Right renal cortex interstitium (tissue), 3 donors: ENCODE measurements at regions not wholly inside any gene's neighbourhood (a gene's known extent, or its start where the extent isn't known, plus 50 kb on each side); places are given as distances from the start of the nearest gene placed in this dataset.
"Not testable (repeated sequence)": the region's sequence is repeated elsewhere in the genome, so short reads cannot be mapped to it uniquely, and the experiment has no call there.

Experiments used
- DNase-seq, 3 donors: peaks; one replicate each; pipeline ENCODE4 v3.0.0-alpha.2; 2013; ENCODE audit warnings: low read depth in 3 of 3, low spot score in 2 of 3

DNA sequence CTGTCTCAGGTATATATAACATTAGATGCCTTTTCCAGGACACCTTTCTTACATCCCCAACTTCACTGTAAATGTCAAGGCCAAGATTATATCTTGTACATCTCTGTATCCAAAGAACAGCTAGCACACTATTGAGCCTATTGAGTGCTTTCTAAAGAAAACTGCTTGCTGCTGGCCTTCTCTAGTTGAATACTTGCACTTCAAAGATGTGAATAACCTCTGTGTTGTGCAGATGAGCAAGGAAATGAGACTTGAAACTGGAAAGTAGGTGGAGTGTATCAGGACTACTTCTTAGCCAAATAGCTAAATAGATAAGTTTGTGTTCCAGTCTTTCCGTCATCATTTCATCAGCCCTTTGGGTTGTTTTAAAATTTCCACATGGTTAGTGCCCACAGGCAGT lies 704.4 kb upstream of the AMOT start:
- no peak for DNase-seq

GRCh38 chrX:113539599-113540356 lies 699.1 kb upstream of the AMOT start:
- no peak for DNase-seq

- DNase-seq = no peak
These were observed 688.9 kb upstream of the AMOT start for GRCh38 chrX:113529426-113530013.

- DNase-seq = no peak
These were observed 682.2 kb upstream of the AMOT start for GRCh38 chrX:113522814-113523213.

DNA sequence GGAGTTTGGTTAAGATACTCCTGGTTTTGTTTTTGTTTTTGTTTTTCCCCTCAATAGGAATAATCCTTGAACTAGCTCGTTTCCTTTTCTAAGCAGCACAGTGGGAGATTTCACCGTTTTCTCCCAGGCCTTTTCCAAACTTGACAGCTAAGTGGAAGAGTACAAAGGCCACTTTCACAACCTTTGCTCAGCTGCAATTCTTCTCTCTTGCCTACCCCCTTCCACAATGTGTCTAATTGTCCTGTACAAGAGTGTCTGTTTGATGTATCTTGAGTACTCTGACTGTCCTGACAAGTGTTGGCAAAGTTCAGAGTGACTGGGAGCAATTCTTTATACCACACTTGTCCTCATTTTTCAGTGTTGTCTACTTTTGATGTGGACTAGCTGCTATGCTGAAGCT lies 674.3 kb upstream of the AMOT start:
- no peak for DNase-seq

DNA sequence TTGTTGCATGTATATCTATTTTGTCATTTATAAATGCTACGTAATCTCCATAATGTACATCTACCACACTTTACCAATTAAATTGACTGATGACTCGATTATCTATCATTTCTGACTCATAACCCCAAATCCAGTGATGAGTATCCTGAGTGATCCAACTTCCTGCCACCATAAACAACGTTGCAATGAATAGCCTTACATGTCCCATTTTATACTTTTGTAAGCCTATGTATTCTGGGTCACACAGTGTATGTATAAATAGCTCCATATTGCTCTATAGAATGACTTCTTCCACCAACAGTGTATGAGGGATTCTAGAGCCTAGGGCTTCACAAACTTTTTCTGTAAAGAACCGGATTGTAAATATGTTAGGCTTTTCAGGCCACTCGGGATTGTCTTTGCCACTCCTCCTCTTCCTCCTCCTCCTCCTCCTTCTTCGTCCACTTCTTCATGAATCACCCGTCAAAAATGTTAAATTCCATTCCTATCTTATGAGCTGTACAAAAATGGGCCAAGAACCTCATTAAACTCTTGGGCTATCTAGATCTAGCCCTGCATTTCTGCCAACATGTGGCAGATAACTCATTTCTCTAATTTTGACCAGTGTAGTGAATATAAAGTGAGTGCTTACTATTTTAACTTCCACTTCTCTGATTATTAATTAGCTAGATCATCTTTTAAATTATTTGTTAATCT lies 672.2 kb upstream of the AMOT start:
- DNase-seq = no peak

GRCh38 chrX:113510586-113510985 lies 670.0 kb upstream of the AMOT start:
- no peak for DNase-seq

- DNase-seq = no peak
These were observed 652.3 kb upstream of the AMOT start for GRCh38 chrX:113492895-113493294.

DNA sequence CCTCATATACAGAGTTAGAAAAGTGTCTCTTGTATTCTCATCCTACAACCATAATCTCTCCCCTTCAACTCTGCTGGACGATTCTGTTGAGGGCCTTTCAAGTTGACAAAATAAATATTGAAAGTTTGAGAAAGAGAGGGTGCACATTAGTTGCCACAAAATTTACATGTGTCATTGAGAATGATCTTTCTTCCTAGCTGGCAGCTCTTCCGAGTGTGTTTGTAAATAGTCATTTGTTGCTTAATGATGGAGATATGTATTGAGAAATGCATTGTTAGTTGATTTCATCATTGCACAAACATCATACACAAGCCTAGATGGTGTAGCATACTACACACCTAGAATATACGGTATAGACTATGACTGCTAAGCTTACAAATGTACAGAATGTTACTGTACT lies 632.8 kb upstream of the AMOT start:
- DNase-seq = no peak

GRCh38 chrX:113473015-113473414 lies 632.4 kb upstream of the AMOT start:
- DNase-seq = not testable (repeated sequence)

DNA sequence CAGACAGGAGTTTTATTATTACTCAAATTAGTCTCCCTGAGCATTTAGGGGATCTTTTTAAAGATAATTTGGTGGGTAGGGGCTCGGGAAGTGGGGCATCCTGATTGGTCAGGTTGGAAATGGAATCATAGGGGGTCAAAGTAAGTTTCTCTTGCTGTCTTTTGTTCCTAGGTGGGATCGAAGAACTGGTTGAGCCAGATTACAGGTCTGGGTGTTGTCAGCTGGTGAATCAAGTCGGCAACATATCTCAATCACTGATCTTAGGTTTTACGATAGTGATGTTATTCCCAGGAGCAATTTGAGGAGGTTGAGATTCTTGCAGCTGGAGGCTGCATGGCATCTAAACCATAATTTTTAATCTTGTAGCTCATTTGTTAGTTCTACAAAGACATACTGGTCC lies 629.5 kb upstream of the AMOT start:
- DNase-seq = no peak

DNA sequence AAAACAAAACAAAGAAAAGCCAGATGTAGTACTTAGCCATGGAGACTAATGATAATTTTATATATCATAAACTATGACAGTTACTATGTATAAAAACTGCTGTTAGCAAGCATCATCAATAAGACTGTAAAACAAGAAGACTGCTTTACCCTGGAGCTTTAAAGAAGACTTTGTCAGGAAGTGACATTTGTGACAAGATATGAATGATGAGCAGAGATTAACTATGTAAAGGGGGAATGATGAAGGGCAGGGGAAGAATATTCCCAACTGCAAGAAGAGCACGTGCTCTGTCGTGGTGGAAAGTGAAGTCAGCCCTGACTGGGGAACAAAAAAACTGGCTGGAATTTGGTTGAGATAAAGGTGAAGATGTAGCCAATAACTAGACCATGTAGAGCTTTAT lies 617.1 kb upstream of the AMOT start:
- no peak for DNase-seq

DNA sequence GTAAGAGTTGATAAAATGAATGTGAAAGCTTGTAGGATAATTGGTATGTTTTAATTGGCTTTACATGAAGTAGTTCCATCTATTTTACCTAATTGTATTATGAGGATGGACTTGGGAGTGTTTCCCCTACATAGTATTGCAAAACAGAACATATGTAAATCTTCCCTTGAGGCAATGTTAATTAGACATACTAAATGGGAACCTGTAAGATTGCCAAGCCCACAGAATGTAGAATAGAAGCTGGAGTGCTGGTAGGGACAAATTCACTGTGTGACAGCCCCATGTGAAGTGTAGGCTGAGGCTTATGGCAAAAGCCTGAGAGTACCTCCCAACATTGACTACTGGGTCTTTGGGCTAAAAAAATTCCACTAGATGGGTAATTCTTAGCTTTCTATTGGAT lies 615.0 kb upstream of the AMOT start:
- DNase-seq = no peak

GRCh38 chrX:113429011-113429410 lies 588.4 kb upstream of the AMOT start:
- no peak for DNase-seq

DNA sequence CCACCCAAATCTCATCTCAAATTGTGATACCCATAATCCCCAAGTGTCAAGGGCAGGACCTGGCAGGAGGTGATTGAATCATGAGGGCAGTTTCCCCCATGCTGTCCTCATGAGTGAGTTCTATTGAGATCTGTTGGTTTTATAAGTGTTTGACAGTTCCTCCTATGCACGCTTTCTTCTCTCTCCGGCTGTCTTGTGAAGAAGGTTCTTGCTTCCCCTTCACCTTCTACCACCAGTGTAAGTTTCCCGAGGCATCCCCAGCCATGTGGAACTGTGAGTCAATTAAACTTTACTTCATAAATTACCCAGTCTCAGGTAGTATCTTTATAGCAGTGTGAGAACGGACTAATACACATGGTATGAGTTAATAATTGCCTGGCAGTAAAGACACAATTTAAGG lies 581.7 kb upstream of the AMOT start:
- DNase-seq = no peak

DNA sequence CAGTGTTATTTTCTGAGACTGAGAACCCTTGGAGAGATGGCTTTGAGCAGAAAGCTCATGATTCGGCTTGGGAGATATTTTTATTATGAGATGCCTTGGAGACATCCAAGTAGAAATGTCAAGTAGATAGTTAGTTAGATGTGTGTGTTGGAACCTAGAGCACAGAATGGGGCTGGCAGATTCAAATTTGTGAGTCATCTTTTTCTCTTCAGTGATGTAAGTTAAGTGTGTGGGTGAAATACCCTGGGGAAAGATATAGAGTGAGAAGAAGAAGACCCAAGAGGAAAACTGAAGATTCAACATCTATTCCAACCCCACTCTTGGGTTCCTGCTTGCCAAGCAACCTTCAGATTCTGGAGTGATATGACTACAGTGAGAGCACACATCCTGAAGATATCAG lies 580.8 kb upstream of the AMOT start:
- no peak for DNase-seq

GRCh38 chrX:113412106-113412505 lies 571.5 kb upstream of the AMOT start:
- DNase-seq = no peak

DNA sequence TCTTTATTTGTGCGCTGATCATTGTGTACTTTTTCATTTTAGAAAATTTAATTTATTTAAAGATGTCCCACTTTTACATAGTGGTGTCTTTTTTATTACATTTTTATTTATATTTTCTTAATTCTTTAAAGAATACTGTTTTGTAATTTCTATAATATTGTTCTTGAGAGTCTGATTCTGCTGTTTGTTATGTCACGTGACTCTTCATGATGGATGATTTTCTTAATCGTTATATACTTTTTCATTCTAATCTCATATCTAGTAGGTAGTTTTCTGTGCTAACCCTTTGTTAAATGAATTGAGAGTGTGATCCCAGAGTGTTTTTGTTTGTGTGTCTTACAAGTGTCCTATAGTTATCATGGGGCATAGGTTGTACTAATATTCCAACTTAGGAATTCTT lies 568.2 kb upstream of the AMOT start:
- no peak for DNase-seq

DNA sequence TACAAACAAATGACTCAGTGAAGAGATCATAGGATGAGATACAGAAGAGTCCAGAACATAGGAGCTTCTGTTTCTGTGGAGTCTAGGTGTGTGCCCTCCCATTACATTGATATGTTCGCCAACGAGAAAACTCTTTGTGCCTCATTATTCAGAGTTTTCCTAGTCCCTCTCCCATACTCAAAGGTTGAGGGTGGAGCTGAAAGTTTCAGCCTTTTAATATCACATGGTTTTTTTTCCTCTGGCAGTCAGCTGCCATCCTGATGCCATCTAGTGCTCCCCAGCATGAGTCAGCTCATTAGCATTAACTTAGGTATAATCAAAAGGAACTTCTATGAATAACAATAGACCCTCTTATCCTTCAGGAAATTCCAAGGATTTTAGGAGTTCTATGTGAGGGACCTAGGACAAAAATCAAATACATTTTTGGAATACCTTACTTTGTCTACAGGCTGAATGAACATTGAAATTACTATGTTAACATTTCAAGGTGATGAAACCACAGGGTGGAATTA lies 559.6 kb upstream of the AMOT start:
- no peak for DNase-seq

DNA sequence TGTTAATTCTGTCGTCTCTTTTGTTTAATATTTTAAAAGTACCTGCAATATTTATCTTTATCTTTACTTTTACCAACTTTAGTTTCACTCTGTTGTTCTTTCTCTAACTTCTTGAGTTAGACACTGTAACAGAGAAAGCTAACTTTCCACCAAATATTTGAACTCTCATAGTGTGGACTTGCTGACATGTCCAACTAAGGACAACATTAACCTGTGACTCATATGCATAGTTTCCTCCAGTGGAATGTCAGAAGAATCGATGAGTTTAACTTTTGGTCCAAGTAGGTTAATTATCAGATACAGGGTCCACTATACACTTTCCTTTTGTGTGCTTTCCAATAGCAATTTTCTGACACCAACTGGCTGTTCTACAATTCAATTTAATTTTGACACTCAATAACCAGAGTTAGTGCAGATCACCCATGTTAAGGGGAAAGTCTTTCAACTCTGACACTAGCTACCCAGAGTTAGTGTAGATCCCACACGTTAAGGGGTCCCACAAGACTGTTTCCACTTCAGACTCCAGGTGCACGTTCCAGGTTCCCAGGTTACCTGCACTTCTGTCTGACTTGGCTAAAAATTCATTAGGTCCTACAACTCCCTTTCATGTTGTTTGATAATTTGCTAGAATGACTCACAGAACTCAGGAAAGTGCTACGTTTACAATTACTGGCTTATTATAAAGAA lies 559.0 kb upstream of the AMOT start:
- DNase-seq = no peak

- DNase-seq = no peak
These were observed 551.7 kb upstream of the AMOT start for GRCh38 chrX:113392355-113392754.
